Endothelial cell of umbilical vein (primary cell): ENCODE measurements at regions not wholly inside any gene's neighbourhood (a gene's known extent, or its start where the extent isn't known, plus 50 kb on each side); places are given as distances from the start of the nearest gene placed in this dataset.

Experiments used
- BruUV-seq: library from RNA; stranded (reverse); fragments of 400-500 nt; replicated peaks from 2 replicates; lab custom pipeline; 2021; lab: Mats Ljungman, UMichigan
- CTCF ChIA-PET: fragments of 300-600, 350-600 bp; sonication (Branson Sonifier 250); formaldehyde crosslinking; loops from one replicate; lab custom pipeline; 2021; ENCODE audit warnings: antibody characterized with exemption, inconsistent platforms; lab: Charles Lee
- POLR2A ChIA-PET: fragments of 300-600, 350-600 bp; sonication (Branson Sonifier 250); formaldehyde crosslinking; loops from one replicate; lab custom pipeline; 2021; ENCODE audit warnings: antibody characterized with exemption, inconsistent platforms; lab: Charles Lee
- DNase-seq: peaks from one replicate; pipeline ENCODE4 v3.0.0-alpha.2; 2011; ENCODE audit warnings: low read depth, low spot score
- FAIRE-seq: peaks from 2 replicates; lab custom pipeline; 2011; peaks lifted over from hg19 to GRCh38; lab: Jason Lieb, UNC
- H2AFZ ChIP-seq: 2 replicates; pipeline ENCODE4 v1.6.0; 2012; ENCODE audit warnings: low read depth, low read length, control low read depth, inconsistent platforms
- H3K27ac ChIP-seq: 2 replicates; pipeline ENCODE4 v1.5.1; 2011; ENCODE audit warnings: low read depth, mild to moderate bottlenecking, control low read depth, low read length, moderate library complexity; ENCODE audit not compliant: insufficient read depth
- H3K27me3 ChIP-seq, 2 experiments: 2 replicates each; pipeline versions ENCODE4 v1.6.0 to v1.6.1; 2011; ENCODE audit warnings: low read length in 2 of 2, mixed read lengths in 1 of 2; ENCODE audit not compliant: control insufficient read depth in 2 of 2, insufficient read depth in 2 of 2
- H3K36me3 ChIP-seq, 2 experiments: 2 replicates in 1 of 2; 3 replicates in 1 of 2; pipeline ENCODE4 v1.5.1; 2011; ENCODE audit warnings: low read length in 2 of 2, mild to moderate bottlenecking in 1 of 2, moderate library complexity in 1 of 2; ENCODE audit not compliant: control insufficient read depth in 2 of 2, insufficient read depth in 2 of 2; ENCODE audit errors: extremely low read depth in 1 of 2
- H3K4me1 ChIP-seq: 3 replicates; pipeline ENCODE4 v1.5.1; 2011; ENCODE audit warnings: mild to moderate bottlenecking, low read length; ENCODE audit not compliant: control insufficient read depth, insufficient read depth; ENCODE audit errors: extremely low read depth
- H3K4me2 ChIP-seq: 2 replicates; pipeline ENCODE4 v1.6.1; 2011; ENCODE audit warnings: low read length, control low read depth, mixed read lengths; ENCODE audit not compliant: insufficient read depth
- H3K4me3 ChIP-seq, 3 experiments: fragments of 200-600 bp in 1 of 3; sonication (generic), shearing (Covaris generic) in 1 of 3; replicated peaks in 1 of 3; 2 replicates each; pipeline ENCODE4 v1.5.1; 2011 to 2016; ENCODE audit warnings: control low read depth in 3 of 3, low read length in 3 of 3, mild to moderate bottlenecking in 2 of 3, inconsistent platforms in 1 of 3, low read depth in 1 of 3, moderate library complexity in 1 of 3; ENCODE audit not compliant: insufficient read depth in 1 of 3
- H3K79me2 ChIP-seq: 2 replicates; pipeline ENCODE4 v1.6.0; 2012; ENCODE audit warnings: low read length, inconsistent platforms; ENCODE audit not compliant: control insufficient read depth, insufficient read depth
- H3K9ac ChIP-seq: replicated peaks from 2 replicates; pipeline ENCODE3; 2011; ENCODE audit warnings: low read length, control low read depth; ENCODE audit not compliant: insufficient read depth; ENCODE audit errors: extremely low read depth
- H3K9me1 ChIP-seq: replicated peaks from 3 replicates; pipeline ENCODE4 v1.6.0; 2011; ENCODE audit warnings: mild to moderate bottlenecking, low read length; ENCODE audit not compliant: control insufficient read depth, insufficient read depth; ENCODE audit errors: extremely low read depth
- H3K9me3 ChIP-seq: replicated peaks from 2 replicates; pipeline ENCODE4 v1.5.1; 2012; ENCODE audit warnings: low read length, inconsistent platforms; ENCODE audit not compliant: control insufficient read depth, insufficient read depth
- H4K20me1 ChIP-seq: replicated peaks from 2 replicates; pipeline ENCODE3; 2011; ENCODE audit warnings: mild to moderate bottlenecking, low read length; ENCODE audit not compliant: control insufficient read depth, insufficient read depth; ENCODE audit errors: extremely low read depth
- CTCF ChIP-seq, 2 donors: IDR thresholded peaks; 1 replicate in 1 of 2; 2 replicates in 1 of 2; pipeline ENCODE4 v1.5.1; 2011; ENCODE audit warnings: low read length in 2 of 2, mild to moderate bottlenecking in 2 of 2, moderate library complexity in 2 of 2, control low read depth in 1 of 2, inconsistent platforms in 1 of 2, low read depth in 1 of 2; ENCODE audit not compliant: insufficient read depth in 1 of 2; ENCODE audit errors: extremely low read depth in 1 of 2
- EZH2 ChIP-seq: IDR thresholded peaks from 2 replicates; pipeline ENCODE4 v1.6.1; 2012; ENCODE audit warnings: borderline replicate concordance, low read depth, mild to moderate bottlenecking, moderate library complexity, low read length, inconsistent platforms; ENCODE audit not compliant: severe bottlenecking
- FOS ChIP-seq: IDR thresholded peaks from 2 replicates; pipeline ENCODE4 v1.6.1; 2011; ENCODE audit warnings: mild to moderate bottlenecking, low read length, moderate library complexity, borderline replicate concordance; ENCODE audit not compliant: insufficient read depth
- GATA2 ChIP-seq: IDR thresholded peaks from 2 replicates; pipeline ENCODE4 v1.7.0; 2011; ENCODE audit warnings: low read depth, mild to moderate bottlenecking, moderate library complexity, mixed read lengths, low read length; ENCODE audit not compliant: insufficient read length, insufficient read depth
- JUN ChIP-seq: IDR thresholded peaks from 2 replicates; pipeline ENCODE4 v1.6.1; 2011; ENCODE audit warnings: borderline replicate concordance, low read depth; ENCODE audit not compliant: insufficient read length, insufficient read depth
- MAX ChIP-seq: IDR thresholded peaks from 2 replicates; pipeline ENCODE4 v1.6.1; 2011; ENCODE audit not compliant: insufficient read depth, insufficient read length
- MYC ChIP-seq: IDR thresholded peaks from one replicate; pipeline ENCODE4 v1.6.1; 2011; ENCODE audit warnings: mild to moderate bottlenecking, low read depth, low read length
- POLR2AphosphoS5 ChIP-seq: IDR thresholded peaks from 2 replicates; pipeline ENCODE4 v1.6.1; 2012; ENCODE audit warnings: low read depth, mild to moderate bottlenecking, control low read depth, low read length, moderate library complexity; ENCODE audit not compliant: insufficient read depth
- dilution Hi-C: fragments of 300-500 bp; cut with MboI; formaldehyde crosslinking; loops from one replicate; pipeline ENCODE4 v1.15.0; 2019; ENCODE audit warnings: low sequenced_read_pairs; ENCODE audit not compliant: extremely low pct_ligation_motif_present
- intact Hi-C: fragments of 100-400 bp; cut with micrococcal nuclease; formaldehyde crosslinking; loops from one replicate; pipeline ENCODE4 v1.10.0; 2022

- Histone ChIP-seq H3K4me3 (no peak overlapping the region), H3K27me3 (no peaks in the 10 kb centered on the region), H3K27ac (no peak overlapping the region), H3K9me3 (no peaks in the 10 kb centered on the region), H3K4me2 (no peak overlapping the region), H3K9ac (no peak overlapping the region), H3K9me1 (no peaks in the 10 kb centered on the region), H2AFZ (no peak overlapping the region), H3K79me2 (no peaks in the 10 kb centered on the region), H3K4me1 (no peaks in the 10 kb centered on the region), H4K20me1 (no peaks in the 10 kb centered on the region), H3K36me3 (no peaks in the 10 kb centered on the region)
- no TSS peak for BruUV-seq
- FAIRE-seq (no peak), DNase-seq (no peak)
- CTCF ChIA-PET, result no interaction called here
- POLR2A ChIA-PET, result no interaction called here
- intact Hi-C loops, result no loop called here
- dilution Hi-C loops, result no loop called here
- TF ChIP-seq FOS (no peak), MAX (no peak), POLR2AphosphoS5 (no peak), CTCF (IDR thresholded peaks at IDR 0.05; ENCODE audit: extremely low read depth in 1 of 2, insufficient read depth in 1 of 2, low read depth in 1 of 2, low read length in 2 of 2) (no peak), EZH2 (no peak), JUN (no peak), GATA2 (no peak), MYC (no peak)
Measured at GRCh38 chr17:15090533-15090932, 174.6 kb downstream of the PMP22 start.
